ENCODE measurements at regions not wholly inside any gene's neighbourhood (a gene's known extent, or its start where the extent isn't known, plus 50 kb on each side); places are given as distances from the start of the nearest gene placed in this dataset.

DNA sequence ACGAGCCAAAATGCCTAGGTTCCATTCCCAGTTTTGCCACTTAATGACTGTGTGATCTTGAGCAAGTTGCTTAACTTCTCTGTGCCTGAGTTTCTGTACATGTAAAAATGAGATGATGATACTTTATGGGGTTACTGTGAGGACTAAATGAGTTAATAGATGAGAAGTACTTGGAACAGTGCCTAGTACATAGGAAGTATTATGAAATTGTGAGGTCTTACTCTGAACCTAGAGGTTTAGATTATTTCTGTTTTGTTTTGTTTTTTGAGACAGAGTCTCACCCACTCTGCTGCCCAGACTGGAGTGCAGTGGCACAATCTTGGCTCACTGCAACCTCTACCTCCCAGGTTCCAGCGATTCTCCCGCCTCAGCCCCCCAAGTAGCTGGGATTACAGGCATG is 227.0 kb upstream of the POU2AF2 start:
- Histone ChIP-seq H3K4me1 (no peaks in the 10 kb centered on the region), H3K4me3 (no peak overlapping the region), H3K36me3 (ENCODE audit: low read depth, missing control alignments) (no peaks in the 10 kb centered on the region), H3K27ac (no peak overlapping the region), H3K9me3 (no peaks in the 10 kb centered on the region), H3K27me3 (no peaks in the 10 kb centered on the region)
- DNase-seq: no peak
- intact Hi-C loops (cut with DNase I; ENCODE audit: low total_unique reads): no loop called here
- no peak for TF ChIP-seq POLR2A (IDR thresholded peaks at IDR 0.05)
- TF ChIP-seq, protein P1, sequence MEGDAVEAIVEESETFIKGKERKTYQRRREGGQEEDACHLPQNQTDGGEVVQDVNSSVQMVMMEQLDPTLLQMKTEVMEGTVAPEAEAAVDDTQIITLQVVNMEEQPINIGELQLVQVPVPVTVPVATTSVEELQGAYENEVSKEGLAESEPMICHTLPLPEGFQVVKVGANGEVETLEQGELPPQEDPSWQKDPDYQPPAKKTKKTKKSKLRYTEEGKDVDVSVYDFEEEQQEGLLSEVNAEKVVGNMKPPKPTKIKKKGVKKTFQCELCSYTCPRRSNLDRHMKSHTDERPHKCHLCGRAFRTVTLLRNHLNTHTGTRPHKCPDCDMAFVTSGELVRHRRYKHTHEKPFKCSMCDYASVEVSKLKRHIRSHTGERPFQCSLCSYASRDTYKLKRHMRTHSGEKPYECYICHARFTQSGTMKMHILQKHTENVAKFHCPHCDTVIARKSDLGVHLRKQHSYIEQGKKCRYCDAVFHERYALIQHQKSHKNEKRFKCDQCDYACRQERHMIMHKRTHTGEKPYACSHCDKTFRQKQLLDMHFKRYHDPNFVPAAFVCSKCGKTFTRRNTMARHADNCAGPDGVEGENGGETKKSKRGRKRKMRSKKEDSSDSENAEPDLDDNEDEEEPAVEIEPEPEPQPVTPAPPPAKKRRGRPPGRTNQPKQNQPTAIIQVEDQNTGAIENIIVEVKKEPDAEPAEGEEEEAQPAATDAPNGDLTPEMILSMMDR (IDR thresholded peaks at IDR 0.05): no peak
- WGBS, 2 donors: 59 to 60% methylated on average over 3 of the region's 3 CpGs

DNA sequence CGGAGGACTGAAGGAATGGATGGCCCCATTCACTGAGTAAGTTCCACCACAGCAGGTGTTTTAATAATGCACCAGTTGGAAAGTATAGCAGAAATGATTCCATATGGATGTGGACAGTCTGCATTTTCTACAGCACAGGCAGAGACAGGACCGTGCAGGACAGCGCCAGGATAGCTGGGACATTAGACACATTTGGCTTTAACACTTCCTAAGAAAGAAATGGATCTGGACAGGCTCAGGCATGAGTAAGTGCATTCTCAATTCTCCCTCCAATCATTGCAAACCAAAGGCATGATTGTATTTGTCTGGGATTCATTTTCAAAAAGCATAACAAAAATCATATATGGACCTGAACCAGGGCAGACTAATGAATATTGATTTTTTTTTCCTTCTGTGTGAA is 233.0 kb upstream of the POU2AF2 start:
- TF ChIP-seq, protein P1 (IDR thresholded peaks at IDR 0.05): no peak
- TF ChIP-seq POLR2A (IDR thresholded peaks at IDR 0.05): no peak
- H3K4me3 ChIP-seq: no peak overlapping the region
- no peak for DNase-seq
- 87 to 88% methylated on average over 3 of the region's 3 CpGs for WGBS, 2 donors
- no peaks in the 10 kb centered on the region for H3K4me1 ChIP-seq
- H3K36me3 ChIP-seq (ENCODE audit: low read depth, missing control alignments): no peaks in the 10 kb centered on the region
- no peaks in the 10 kb centered on the region for H3K9me3 ChIP-seq
- H3K27me3 ChIP-seq: no peaks in the 10 kb centered on the region
- no peak overlapping the region for H3K27ac ChIP-seq
- intact Hi-C loops (cut with DNase I; ENCODE audit: low total_unique reads): no loop called here

DNA sequence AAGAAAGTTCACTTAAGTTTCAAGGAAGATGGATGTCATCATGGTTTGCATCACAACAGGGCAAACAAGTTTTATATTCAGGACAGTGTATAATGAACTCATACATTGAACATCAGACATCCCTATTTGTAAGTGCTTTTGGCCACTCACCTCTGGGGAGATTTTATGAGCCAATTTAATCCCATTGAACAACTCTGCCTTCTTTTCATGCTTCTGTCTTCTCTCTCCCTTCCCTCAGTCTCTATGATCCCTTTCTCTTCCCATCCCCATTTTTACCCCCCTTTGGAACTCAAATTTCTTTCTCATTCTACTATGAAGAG is 234.3 kb upstream of the POU2AF2 start:
- Histone ChIP-seq H3K4me1 (no peaks in the 10 kb centered on the region), H3K27ac (no peak overlapping the region), H3K27me3 (no peaks in the 10 kb centered on the region), H3K4me3 (no peak overlapping the region), H3K9me3 (no peaks in the 10 kb centered on the region), H3K36me3 (ENCODE audit: low read depth, missing control alignments) (no peaks in the 10 kb centered on the region)
- TF ChIP-seq, protein P1 (IDR thresholded peaks at IDR 0.05): no peak
- no peak for TF ChIP-seq POLR2A (IDR thresholded peaks at IDR 0.05)
- DNase-seq: no peak
- intact Hi-C loops (cut with DNase I; ENCODE audit: low total_unique reads): no loop called here

DNA sequence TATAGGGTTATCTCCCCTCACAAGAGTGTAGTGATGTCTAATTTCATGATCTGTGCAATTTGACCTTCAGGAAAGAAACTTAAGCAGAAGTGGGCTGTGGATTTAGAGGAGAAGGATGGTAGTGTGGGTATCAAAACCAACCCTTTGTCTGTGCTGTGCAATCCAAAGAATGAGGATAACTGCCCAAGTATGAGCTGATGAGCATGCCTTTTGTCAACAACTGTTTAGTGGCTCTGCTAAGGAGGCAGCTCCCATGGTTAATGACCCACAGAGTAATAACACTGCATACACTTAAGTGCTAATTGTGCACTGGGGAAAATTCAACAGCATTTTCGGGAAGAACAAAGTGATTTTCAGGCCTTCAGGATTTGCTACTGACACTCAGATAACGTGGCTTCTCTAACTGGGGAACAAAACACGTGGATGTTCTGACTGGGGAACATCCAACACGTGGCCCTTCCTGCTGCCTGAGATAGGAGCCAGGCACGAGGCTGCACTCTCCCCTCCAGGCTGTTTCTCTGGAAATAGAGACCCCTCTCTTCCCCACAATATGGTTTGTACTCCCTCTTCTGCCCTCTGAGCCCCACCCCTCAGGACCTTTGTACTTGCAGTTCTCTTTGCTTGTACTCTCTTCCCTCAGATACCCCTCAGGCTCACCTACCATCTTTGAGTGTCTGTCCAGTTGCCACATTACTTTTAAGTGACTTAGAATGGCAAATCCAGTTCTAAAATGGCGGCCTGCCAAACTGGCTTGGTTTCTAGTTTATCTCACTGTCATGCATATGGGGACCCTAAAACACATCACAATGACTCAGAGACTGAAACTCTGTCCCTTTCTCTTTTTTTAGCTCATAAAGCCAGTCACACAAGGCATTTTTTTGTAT is 234.9 kb upstream of the POU2AF2 start:
- TF ChIP-seq POLR2A (IDR thresholded peaks at IDR 0.05): no peak
- TF ChIP-seq, protein P1 (IDR thresholded peaks at IDR 0.05): no peak

DNA sequence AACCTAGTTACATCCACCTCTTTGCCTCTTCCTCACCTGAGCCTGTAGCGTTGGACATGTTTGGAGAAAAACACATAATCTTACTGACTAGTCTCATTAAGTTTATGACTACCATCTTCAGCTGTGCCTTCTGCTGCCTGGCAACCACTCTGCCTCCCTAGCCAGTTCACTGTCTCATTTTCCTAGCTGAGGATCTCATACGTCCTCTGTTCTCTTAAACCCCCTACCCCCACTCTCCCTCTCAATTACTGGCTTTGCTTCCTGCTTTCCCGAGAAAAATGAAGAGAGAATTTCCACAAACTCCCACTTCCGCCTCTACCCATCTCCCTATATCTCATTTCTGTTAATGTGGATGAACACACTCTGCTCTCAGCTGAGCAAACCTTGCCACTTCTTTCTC is 239.3 kb upstream of the POU2AF2 start:
- no peaks in the 10 kb centered on the region for H3K36me3 ChIP-seq (ENCODE audit: low read depth, missing control alignments)
- no peaks in the 10 kb centered on the region for H3K27me3 ChIP-seq
- WGBS, 2 donors: 78 to 83% methylated on average over 4 of the region's 4 CpGs
- no peaks in the 10 kb centered on the region for H3K4me1 ChIP-seq
- H3K9me3 ChIP-seq: no peaks in the 10 kb centered on the region
- intact Hi-C loops (cut with DNase I; ENCODE audit: low total_unique reads): no loop called here
- TF ChIP-seq, protein P1 (IDR thresholded peaks at IDR 0.05): no peak
- TF ChIP-seq POLR2A (IDR thresholded peaks at IDR 0.05): no peak
- no peak overlapping the region for H3K4me3 ChIP-seq
- DNase-seq: no peak
- H3K27ac ChIP-seq: no peak overlapping the region

More for the DNA sequence above, 234.9 kb upstream of the POU2AF2 start:
- intact Hi-C loops (cut with DNase I; ENCODE audit: low total_unique reads): no loop called here
- Histone ChIP-seq H3K4me1 (no peaks in the 10 kb centered on the region), H3K27ac (no peak overlapping the region), H3K36me3 (ENCODE audit: low read depth, missing control alignments) (no peaks in the 10 kb centered on the region), H3K4me3 (no peak overlapping the region), H3K27me3 (no peaks in the 10 kb centered on the region), H3K9me3 (no peaks in the 10 kb centered on the region)
- DNase-seq: no peak
- WGBS, 2 donors: 75 to 84% methylated on average over 3 to 6 of the region's 6 CpGs

Measured in testis (tissue), 2 donors.